Gastrocnemius medialis (tissue), 4 donors: ENCODE measurements at regions not wholly inside any gene's neighbourhood (a gene's known extent, or its start where the extent isn't known, plus 50 kb on each side); places are given as distances from the start of the nearest gene placed in this dataset.

Source experiments
- POLR2A ChIP-seq, 2 donors: fragments of 450-650 bp; IDR thresholded peaks; one replicate each; pipeline ENCODE4 v1.6.1; 2017; ENCODE audit warnings: antibody characterized with exemption in 2 of 2, mild to moderate bottlenecking in 2 of 2, moderate library complexity in 2 of 2
- TF ChIP-seq, protein P1 (sequence below), 5 experiments: fragments of 450-650 bp in 3 of 5; fragments of 200-600 bp in 2 of 5; sonication (generic) in 2 of 5; IDR thresholded peaks in 4 of 5; conservative IDR thresholded peaks in 1 of 5; 1 replicate in 4 of 5; 2 replicates in 1 of 5; pipeline ENCODE4 v1.5.1; 2016 to 2019; ENCODE audit warnings: antibody characterized with exemption in 5 of 5, mild to moderate bottlenecking in 3 of 5, moderate library complexity in 3 of 5

- no peak for TF ChIP-seq POLR2A (IDR thresholded peaks at IDR 0.05)
- TF ChIP-seq, protein P1, sequence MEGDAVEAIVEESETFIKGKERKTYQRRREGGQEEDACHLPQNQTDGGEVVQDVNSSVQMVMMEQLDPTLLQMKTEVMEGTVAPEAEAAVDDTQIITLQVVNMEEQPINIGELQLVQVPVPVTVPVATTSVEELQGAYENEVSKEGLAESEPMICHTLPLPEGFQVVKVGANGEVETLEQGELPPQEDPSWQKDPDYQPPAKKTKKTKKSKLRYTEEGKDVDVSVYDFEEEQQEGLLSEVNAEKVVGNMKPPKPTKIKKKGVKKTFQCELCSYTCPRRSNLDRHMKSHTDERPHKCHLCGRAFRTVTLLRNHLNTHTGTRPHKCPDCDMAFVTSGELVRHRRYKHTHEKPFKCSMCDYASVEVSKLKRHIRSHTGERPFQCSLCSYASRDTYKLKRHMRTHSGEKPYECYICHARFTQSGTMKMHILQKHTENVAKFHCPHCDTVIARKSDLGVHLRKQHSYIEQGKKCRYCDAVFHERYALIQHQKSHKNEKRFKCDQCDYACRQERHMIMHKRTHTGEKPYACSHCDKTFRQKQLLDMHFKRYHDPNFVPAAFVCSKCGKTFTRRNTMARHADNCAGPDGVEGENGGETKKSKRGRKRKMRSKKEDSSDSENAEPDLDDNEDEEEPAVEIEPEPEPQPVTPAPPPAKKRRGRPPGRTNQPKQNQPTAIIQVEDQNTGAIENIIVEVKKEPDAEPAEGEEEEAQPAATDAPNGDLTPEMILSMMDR (IDR thresholded peaks at IDR 0.05 in 4 of 5, conservative IDR thresholded peaks at IDR 0.05 in 1 of 5) = no peak
Measured at GRCh38 chr1:215345766-215346165, 221.3 kb upstream of the KCTD3 start.
